H9 (cell line): ENCODE measurements at regions not wholly inside any gene's neighbourhood (a gene's known extent, or its start where the extent isn't known, plus 50 kb on each side); places are given as distances from the start of the nearest gene placed in this dataset.

ENCODE experiments used
- DNase-seq: peaks from one replicate; pipeline ENCODE4 v3.0.0-alpha.2; 2017
- H2AFZ ChIP-seq: one replicate; pipeline ENCODE4 v1.6.1; 2013; ENCODE audit warnings: mild to moderate bottlenecking, low read length, control low read depth, moderate library complexity
- H2AK5ac ChIP-seq: 2 replicates; pipeline ENCODE4 v1.6.1; 2013; ENCODE audit warnings: low read length, control low read depth, mixed read lengths; ENCODE audit not compliant: insufficient read length
- H2BK120ac ChIP-seq: one replicate; pipeline ENCODE4 v1.6.1; 2013; ENCODE audit warnings: low read depth, mild to moderate bottlenecking, low read length, control low read depth, inconsistent platforms; ENCODE audit not compliant: poor library complexity, severe bottlenecking
- H2BK12ac ChIP-seq: 2 replicates; pipeline ENCODE4 v1.6.1; 2013; ENCODE audit warnings: low read length, control low read depth, mixed read lengths, low read depth; ENCODE audit not compliant: insufficient read length
- H2BK15ac ChIP-seq: 2 replicates; pipeline ENCODE4 v1.6.1; 2013; ENCODE audit warnings: low read depth, low read length, control low read depth
- H2BK20ac ChIP-seq: one replicate; pipeline ENCODE4 v1.6.1; 2013; ENCODE audit warnings: low read depth, mild to moderate bottlenecking, low read length, control low read depth, inconsistent platforms; ENCODE audit not compliant: poor library complexity, severe bottlenecking
- H2BK5ac ChIP-seq: 2 replicates; pipeline ENCODE4 v1.6.1; 2013; ENCODE audit warnings: low read length, control low read depth, mixed read lengths; ENCODE audit not compliant: insufficient read length
- H3K14ac ChIP-seq: 2 replicates; pipeline ENCODE4 v1.6.1; 2013; ENCODE audit warnings: low read length, control low read depth; ENCODE audit not compliant: insufficient read depth
- H3K18ac ChIP-seq: 2 replicates; pipeline ENCODE4 v1.6.1; 2013; ENCODE audit warnings: low read depth, mild to moderate bottlenecking, mixed read lengths, low read length, control low read depth; ENCODE audit not compliant: insufficient read length
- H3K23ac ChIP-seq: 2 replicates; pipeline ENCODE4 v1.6.1; 2013; ENCODE audit warnings: low read length, control low read depth, mixed read lengths, low read depth; ENCODE audit not compliant: insufficient read length
- H3K23me2 ChIP-seq: 2 replicates; pipeline ENCODE4 v1.6.1; 2013; ENCODE audit warnings: low read depth, mild to moderate bottlenecking, mixed read lengths, low read length, control low read depth; ENCODE audit not compliant: insufficient read length, poor library complexity, severe bottlenecking
- H3K27ac ChIP-seq: 2 replicates; pipeline ENCODE4 v1.5.1; 2013; ENCODE audit warnings: low read length, control low read depth, mixed read lengths, low read depth; ENCODE audit not compliant: insufficient read length
- H3K27me3 ChIP-seq: 2 replicates; pipeline ENCODE4 v1.6.1; 2013; ENCODE audit warnings: low read length, control low read depth, inconsistent platforms; ENCODE audit not compliant: insufficient read depth
- H3K4ac ChIP-seq: 2 replicates; pipeline ENCODE4 v1.6.1; 2013; ENCODE audit warnings: low read depth, mild to moderate bottlenecking, control low read depth, inconsistent platforms, low read length, moderate library complexity
- H3K4me1 ChIP-seq: 2 replicates; pipeline ENCODE4 v1.6.1; 2013; ENCODE audit warnings: low read length, control low read depth, inconsistent platforms; ENCODE audit not compliant: insufficient read depth
- H3K4me2 ChIP-seq: 2 replicates; pipeline ENCODE4 v1.6.1; 2013; ENCODE audit warnings: low read length, control low read depth, mixed read lengths; ENCODE audit not compliant: insufficient read length, insufficient read depth
- H3K56ac ChIP-seq: 2 replicates; pipeline ENCODE4 v1.6.1; 2013; ENCODE audit warnings: low read depth, mild to moderate bottlenecking, mixed read lengths, low read length, control low read depth; ENCODE audit not compliant: insufficient read length
- H3K79me1 ChIP-seq: 2 replicates; pipeline ENCODE4 v1.6.1; 2013; ENCODE audit warnings: low read depth, mild to moderate bottlenecking, moderate library complexity, low read length, control low read depth, inconsistent platforms; ENCODE audit not compliant: insufficient read depth, poor library complexity, severe bottlenecking
- H3K79me2 ChIP-seq: 2 replicates; pipeline ENCODE4 v1.6.1; 2013; ENCODE audit warnings: low read length, control low read depth, inconsistent platforms; ENCODE audit not compliant: insufficient read depth
- H3K9ac ChIP-seq: 2 replicates; pipeline ENCODE4 v1.6.1; 2013; ENCODE audit warnings: low read length, control low read depth, mixed read lengths; ENCODE audit not compliant: insufficient read length; ENCODE audit errors: extremely low read depth
- H3K9me3 ChIP-seq: one replicate; pipeline ENCODE4 v1.6.1; 2013; ENCODE audit warnings: low read depth, low read length, inconsistent platforms; ENCODE audit not compliant: control insufficient read depth
- H3T11ph ChIP-seq: one replicate; pipeline ENCODE4 v1.6.1; 2013; ENCODE audit warnings: mild to moderate bottlenecking, low read length, control low read depth, inconsistent platforms
- H4K20me1 ChIP-seq: one replicate; pipeline ENCODE4 v1.6.1; 2013; ENCODE audit not compliant: control insufficient read depth, insufficient read length, insufficient read depth
- H4K5ac ChIP-seq: 2 replicates; pipeline ENCODE4 v1.6.1; 2013; ENCODE audit warnings: low read depth, mild to moderate bottlenecking, mixed read lengths, low read length, control low read depth; ENCODE audit not compliant: insufficient read length
- H4K8ac ChIP-seq: replicated peaks from 2 replicates; pipeline ENCODE4 v1.6.1; 2013; ENCODE audit warnings: low read length, control low read depth, mixed read lengths, low read depth; ENCODE audit not compliant: insufficient read length
- H4K91ac ChIP-seq: 2 replicates; pipeline ENCODE4 v1.6.1; 2013; ENCODE audit warnings: low read depth, mild to moderate bottlenecking, moderate library complexity, mixed read lengths, low read length, control low read depth; ENCODE audit not compliant: insufficient read length
- H3K27ac Mint-ChIP-seq, 3 experiments: 2 replicates in 2 of 3; 3 replicates in 1 of 3; pipeline ENCODE4 v1.8.0; 2020 to 2021; ENCODE audit warnings: mixed read lengths in 3 of 3, mild to moderate bottlenecking in 1 of 3, moderate library complexity in 1 of 3
- H3K27me3 Mint-ChIP-seq: 2 replicates; pipeline ENCODE4 v1.8.0; 2021; ENCODE audit warnings: low read depth, mild to moderate bottlenecking, moderate library complexity, mixed read lengths
- H3K36me3 Mint-ChIP-seq, 3 experiments: 2 replicates in 2 of 3; 3 replicates in 1 of 3; pipeline ENCODE4 v1.8.0; 2020 to 2021; ENCODE audit warnings: low read depth in 3 of 3, mixed read lengths in 3 of 3; ENCODE audit not compliant: insufficient read depth in 1 of 3
- H3K4me1 Mint-ChIP-seq, 2 experiments: 2 replicates each; pipeline ENCODE4 v1.8.0; 2020; ENCODE audit warnings: mixed read lengths in 2 of 2
- H3K4me3 Mint-ChIP-seq, 2 experiments: 2 replicates in 1 of 2; 3 replicates in 1 of 2; pipeline ENCODE4 v1.8.0; 2020 to 2021; ENCODE audit warnings: mild to moderate bottlenecking in 2 of 2, mixed read lengths in 2 of 2, moderate library complexity in 1 of 2
- H3K9me3 Mint-ChIP-seq, 2 experiments: 2 replicates in 1 of 2; 3 replicates in 1 of 2; pipeline ENCODE4 v1.8.0; 2020; ENCODE audit warnings: mild to moderate bottlenecking in 2 of 2, mixed read lengths in 2 of 2, moderate library complexity in 1 of 2
- WGBS: extraction: QIAGEN DNeasy Blood & Tissue Kit; methylation state at CpG from one replicate; pipeline ENCODE4 v1.1.7; 2013; ENCODE audit warnings: missing lambda C conversion rate, low lambda C conversion rate, mixed read lengths; ENCODE audit not compliant: insufficient read length; ENCODE audit errors: extremely low coverage; 5-methylcytosine and 5-hydroxymethylcytosine counted together
- TF ChIP-seq, protein P1 (sequence below): fragments of 200-600 bp; sonication (generic); conservative IDR thresholded peaks from 3 replicates; pipeline ENCODE4 v1.8.0; 2021; ENCODE audit warnings: antibody characterized with exemption, mild to moderate bottlenecking

- no peak overlapping the region for H3K18ac ChIP-seq
- H3K4me1 Mint-ChIP-seq, result 0 out of 4 replicates have a peak, but pooled peaks cover 0 to 4% of the 10 kb centered on the region in 2 experiments
- H2BK12ac ChIP-seq, result no peak overlapping the region
- H3K14ac ChIP-seq, result no peak overlapping the region
- H2BK15ac ChIP-seq, result no peak overlapping the region
- no peaks in the 10 kb centered on the region for H4K20me1 ChIP-seq
- no peaks in the 10 kb centered on the region for H3K9me3 Mint-ChIP-seq
- no peaks in the 10 kb centered on the region for H3K9me3 ChIP-seq
- H3K27ac ChIP-seq, result no peak overlapping the region
- H3K23me2 ChIP-seq, result no peaks in the 10 kb centered on the region
- no peaks in the 10 kb centered on the region for H3K4me1 ChIP-seq
- no peak overlapping the region for H3K4me2 ChIP-seq
- no peak overlapping the region for H4K91ac ChIP-seq
- no peak overlapping the region for H3T11ph ChIP-seq
- no peak overlapping the region for H3K4me3 Mint-ChIP-seq
- H3K27me3 Mint-ChIP-seq, result peaks cover 2% of the 10 kb centered on the region
- no peak for DNase-seq
- no peak overlapping the region for H3K27ac Mint-ChIP-seq
- TF ChIP-seq, protein P1, sequence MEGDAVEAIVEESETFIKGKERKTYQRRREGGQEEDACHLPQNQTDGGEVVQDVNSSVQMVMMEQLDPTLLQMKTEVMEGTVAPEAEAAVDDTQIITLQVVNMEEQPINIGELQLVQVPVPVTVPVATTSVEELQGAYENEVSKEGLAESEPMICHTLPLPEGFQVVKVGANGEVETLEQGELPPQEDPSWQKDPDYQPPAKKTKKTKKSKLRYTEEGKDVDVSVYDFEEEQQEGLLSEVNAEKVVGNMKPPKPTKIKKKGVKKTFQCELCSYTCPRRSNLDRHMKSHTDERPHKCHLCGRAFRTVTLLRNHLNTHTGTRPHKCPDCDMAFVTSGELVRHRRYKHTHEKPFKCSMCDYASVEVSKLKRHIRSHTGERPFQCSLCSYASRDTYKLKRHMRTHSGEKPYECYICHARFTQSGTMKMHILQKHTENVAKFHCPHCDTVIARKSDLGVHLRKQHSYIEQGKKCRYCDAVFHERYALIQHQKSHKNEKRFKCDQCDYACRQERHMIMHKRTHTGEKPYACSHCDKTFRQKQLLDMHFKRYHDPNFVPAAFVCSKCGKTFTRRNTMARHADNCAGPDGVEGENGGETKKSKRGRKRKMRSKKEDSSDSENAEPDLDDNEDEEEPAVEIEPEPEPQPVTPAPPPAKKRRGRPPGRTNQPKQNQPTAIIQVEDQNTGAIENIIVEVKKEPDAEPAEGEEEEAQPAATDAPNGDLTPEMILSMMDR, result no peak
- H3K9ac ChIP-seq, result no peak overlapping the region
- no peak overlapping the region for H2BK120ac ChIP-seq
- no peaks in the 10 kb centered on the region for H3K79me2 ChIP-seq
- no peak overlapping the region for H2AFZ ChIP-seq
- H3K27me3 ChIP-seq, result no peaks in the 10 kb centered on the region
- no peak overlapping the region for H4K8ac ChIP-seq
- H2BK5ac ChIP-seq, result no peak overlapping the region
- H3K36me3 Mint-ChIP-seq, result no peaks in the 10 kb centered on the region
- no peak overlapping the region for H2BK20ac ChIP-seq
- no CpG with 5 or more reads among the region's 2 CpGs for WGBS
- no peak overlapping the region for H3K4ac ChIP-seq
- H3K23ac ChIP-seq, result no peak overlapping the region
- no peak overlapping the region for H2AK5ac ChIP-seq
- no peaks in the 10 kb centered on the region for H3K79me1 ChIP-seq
- no peak overlapping the region for H3K56ac ChIP-seq
- H4K5ac ChIP-seq, result no peak overlapping the region
Observed at GRCh38 chr5:15376803-15377202, 123.2 kb upstream of the FBXL7 start.
